DMS 273 (cell line): ENCODE measurements at regions not wholly inside any gene's neighbourhood (a gene's known extent, or its start where the extent isn't known, plus 50 kb on each side); places are given as distances from the start of the nearest gene placed in this dataset.
"Not testable (repeated sequence)": the region's sequence is repeated elsewhere in the genome, so short reads cannot be mapped to it uniquely, and the experiment has no call there.

Experiments
- DNase-seq: peaks from one replicate; lab custom pipeline; 2025; ENCODE audit not compliant: unreplicated experiment; lab: John Stamatoyannopoulos, UW

DNA sequence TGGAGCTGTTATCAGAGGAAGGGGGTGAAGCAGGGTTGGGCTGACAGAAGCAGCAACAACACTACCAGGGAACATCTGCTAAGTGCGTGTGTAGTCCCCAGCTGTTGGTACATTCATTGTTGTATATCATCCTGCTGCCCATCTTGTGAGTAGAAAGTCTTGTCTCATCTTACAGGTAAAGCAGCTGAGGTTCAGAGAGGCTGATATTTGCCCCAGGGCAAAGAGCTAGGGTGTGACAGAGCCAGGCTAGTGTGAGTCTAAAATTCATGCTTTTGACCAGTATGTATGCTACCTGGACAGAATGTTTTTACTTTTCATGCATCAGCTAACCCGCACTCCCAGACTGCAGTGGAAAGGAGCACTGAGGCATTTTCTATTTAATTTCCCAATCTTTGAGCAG is 221.6 kb downstream of the STK31 start:
- DNase-seq, result peak; percentile 10

DNA sequence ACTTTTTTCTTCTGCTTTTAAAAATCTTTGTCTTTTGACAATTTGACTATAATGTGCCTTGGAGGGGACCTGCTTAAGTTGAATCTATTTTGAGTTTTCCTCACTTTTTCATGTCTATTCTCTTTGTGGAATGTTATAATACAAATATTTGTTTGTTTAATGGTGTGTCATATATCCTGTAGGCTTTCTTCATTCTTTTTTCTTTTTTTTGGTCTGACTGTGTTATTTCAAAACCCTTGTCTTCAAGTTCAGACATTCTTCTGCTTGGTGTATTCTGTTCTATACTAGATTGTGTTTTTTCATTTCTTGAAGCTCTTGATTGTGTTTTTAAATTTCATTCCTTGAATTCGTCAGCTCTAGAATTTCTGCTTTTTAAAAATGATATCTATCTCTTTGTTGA is 228.2 kb downstream of the STK31 start:
- DNase-seq, result no peak

DNA sequence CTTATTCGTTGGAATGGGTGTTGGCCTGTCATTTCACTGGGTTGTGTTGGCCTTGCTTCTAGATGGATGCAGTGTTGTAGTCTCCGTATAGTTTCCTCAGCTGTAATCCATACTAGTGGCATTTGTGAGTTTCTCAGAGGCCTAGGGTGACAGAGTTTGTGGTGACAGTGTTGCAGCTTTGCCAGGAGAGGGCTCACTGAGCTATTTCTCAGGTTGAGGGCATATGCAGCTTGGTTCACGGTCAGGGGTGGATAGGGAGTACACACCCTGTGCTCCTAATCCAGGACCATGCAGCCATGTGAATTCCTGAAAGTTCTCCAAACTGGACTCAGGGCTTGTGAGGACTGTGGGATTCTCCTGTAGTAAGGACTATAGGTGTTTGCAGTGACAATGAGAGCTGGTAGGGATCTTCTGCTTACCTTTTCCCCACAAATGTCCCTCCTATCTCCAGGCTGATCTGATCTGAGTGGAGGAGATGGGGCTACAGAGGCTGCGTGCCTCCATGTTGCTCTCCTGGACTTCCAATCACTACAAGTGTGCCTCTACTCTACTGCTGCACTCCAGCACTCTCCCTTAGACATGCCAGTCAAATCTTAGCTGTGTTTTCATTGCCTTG is 229.0 kb downstream of the STK31 start:
- DNase-seq, result peak; percentile 75

DNA sequence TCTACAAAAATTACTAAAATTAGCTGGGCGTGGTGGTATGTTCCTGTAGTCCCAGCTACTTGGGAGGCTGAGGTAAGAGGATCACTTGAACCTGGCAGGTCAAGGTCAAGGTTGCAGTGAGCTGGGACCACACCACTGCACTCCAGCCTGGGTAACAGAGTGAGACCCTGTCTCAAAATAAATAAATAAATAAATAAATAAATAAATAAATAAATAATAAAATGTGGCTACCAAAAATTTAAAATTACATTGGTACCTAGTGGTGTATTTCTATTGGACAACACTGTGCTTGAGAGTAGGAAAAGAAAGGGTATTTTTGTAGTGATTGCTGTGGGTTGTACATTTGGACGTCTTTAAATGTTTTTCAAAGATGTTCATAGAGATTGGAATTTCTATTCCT is 229.7 kb downstream of the STK31 start:
- not testable (repeated sequence) for DNase-seq

DNA sequence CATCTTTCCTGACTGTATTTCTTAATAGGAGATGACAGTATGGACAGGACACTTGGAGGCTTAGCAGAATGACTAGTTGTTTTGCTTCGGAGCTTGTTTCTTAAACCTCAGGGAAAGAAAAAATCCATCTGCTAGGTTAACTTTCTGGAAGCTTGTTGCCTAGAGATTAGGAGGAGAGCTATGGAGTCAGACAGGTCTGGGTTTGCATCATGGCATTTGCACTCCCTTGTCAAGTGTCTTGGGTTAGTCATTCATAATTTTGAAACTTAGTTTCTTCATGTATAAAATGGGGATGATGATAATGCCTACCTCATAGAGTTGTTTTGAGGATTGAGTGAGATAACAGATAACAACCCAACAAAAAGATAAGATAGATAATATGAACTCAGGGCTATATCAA is 231.5 kb downstream of the STK31 start:
- DNase-seq, result no peak

- no peak for DNase-seq
Observed at GRCh38 chr7:23942032-23942431, 232.0 kb downstream of the STK31 start.

DNA sequence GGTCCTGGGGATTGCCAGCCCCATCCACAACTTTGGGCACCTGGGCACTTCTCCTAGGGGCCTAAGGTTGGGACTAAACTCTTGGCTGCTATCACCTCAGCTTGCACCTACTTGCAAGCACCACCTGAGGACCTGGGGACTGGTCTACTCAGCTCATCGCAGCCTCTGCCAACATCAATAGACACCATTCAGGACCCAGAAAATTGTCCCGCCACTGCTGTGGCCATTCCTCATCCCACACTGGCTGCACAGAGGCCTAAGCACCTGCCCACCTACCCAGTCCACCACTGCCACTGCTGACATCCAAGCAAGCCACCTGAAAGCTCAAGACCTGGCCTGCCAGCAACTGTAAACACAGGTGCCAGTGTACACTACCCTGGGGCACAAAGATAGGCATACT is 234.1 kb downstream of the STK31 start:
- no peak for DNase-seq

- DNase-seq, result no peak
Observed at GRCh38 chr7:23945472-23945871, 235.5 kb downstream of the STK31 start.

- DNase-seq, result no peak
Observed at GRCh38 chr7:23955145-23955544, 245.1 kb downstream of the STK31 start.

GRCh38 chr7:23955600-23956149 is 245.7 kb downstream of the STK31 start:
- no peak for DNase-seq

- no peak for DNase-seq
Observed at GRCh38 chr7:23956772-23957576, 247.0 kb downstream of the STK31 start.

GRCh38 chr7:23959821-23960220 is 249.8 kb downstream of the STK31 start:
- DNase-seq, result no peak

GRCh38 chr7:23960361-23960760 is 250.3 kb downstream of the STK31 start:
- no peak for DNase-seq

DNA sequence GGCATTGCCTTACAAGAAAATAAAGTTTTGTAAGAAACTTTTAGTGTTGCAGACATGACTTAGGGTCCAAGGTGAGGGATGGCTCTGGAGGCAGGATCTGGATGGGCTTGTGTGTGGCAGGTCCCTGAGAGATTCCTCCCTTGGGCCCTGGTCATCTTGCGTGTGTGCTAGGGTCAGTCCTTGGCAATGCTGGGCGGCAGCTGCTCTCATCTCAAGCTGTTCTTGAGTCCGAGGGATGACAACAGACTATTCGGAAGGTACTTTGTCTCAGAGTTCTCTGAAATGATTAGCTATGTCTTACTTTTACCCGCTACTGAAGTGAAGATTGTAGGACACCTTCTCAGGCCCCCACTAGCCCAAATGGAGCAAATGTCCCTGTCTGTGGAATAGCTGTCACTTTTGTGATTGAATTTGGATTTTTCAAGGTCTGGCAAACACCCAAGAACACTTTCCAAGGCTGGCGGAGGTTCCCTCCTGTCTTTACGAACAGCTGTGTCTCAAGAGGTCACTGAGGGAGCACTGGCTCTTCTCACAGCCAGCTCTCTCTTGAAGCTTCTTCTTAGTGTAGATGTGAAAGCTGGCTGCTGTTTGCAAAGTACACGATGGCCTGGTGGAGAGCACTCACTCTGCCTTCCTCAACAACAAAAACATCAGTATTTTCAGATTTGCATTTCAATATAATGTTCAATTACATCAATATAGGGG is 253.6 kb downstream of the STK31 start:
- no peak for DNase-seq

DNA sequence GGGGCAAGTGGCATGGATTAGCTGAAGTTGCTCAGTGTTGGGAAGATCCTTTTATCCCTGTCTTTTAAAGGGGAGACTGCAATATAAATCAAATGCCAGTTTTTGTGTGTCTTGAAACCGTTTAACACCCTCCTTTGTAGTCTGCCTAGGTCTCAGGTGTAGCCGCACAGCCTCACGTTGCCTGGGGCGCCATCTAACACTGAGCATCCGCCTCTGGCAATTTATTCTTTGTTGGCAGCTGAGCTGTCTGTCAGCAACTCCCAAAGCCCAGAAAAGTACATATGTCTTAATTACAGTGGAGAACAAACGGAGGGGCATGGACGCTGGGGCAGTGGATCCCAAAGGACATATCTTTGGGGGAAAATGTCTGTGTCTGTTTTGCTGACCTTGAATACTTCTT is 254.7 kb downstream of the STK31 start:
- no peak for DNase-seq

DNA sequence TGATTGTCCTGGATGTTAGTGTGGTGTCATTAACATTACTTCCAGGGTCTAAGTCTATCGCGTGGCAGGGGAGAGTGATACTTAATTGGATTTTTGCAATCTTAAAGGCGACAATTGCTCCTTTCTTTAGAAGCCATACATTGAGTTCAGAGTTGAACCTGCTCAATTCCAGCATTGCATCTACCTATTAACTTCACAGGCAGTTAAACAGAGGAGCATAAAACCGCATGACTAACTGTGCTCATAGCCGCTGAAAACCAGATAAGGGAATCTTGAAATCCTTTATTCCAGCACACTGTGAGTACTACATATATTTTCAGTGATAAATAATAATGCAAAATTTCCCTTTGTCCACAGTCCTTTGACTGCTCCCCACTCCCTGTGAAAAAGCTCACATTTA is 255.3 kb downstream of the STK31 start:
- DNase-seq, result no peak

GRCh38 chr7:23966941-23967340 is 256.9 kb downstream of the STK31 start:
- DNase-seq, result no peak

GRCh38 chr7:23967949-23968599 is 258.1 kb downstream of the STK31 start:
- DNase-seq, result no peak

DNA sequence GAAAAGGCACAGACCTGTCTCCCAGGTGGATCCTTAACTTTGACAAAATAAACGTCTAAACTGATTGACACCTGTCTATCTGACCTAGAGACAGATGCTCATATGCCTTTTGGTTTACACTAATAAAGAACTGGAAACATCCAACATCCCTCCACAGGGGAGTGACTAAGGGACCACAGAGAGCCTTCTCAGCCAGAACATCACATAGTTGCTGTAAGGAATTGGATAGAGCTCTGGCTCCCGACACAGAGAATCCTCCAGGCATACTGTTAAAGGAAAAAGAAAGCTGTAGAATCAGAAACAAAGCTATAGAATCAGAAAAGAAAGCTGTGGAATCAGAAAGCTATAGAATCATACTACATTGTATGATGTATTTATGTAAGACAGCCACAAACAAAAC is 258.8 kb downstream of the STK31 start:
- no peak for DNase-seq

- no peak for DNase-seq
Observed at GRCh38 chr7:23969443-23969842, 259.4 kb downstream of the STK31 start.

- no peak for DNase-seq
Observed at GRCh38 chr7:23970193-23970592, 260.2 kb downstream of the STK31 start.
